ENCODE measurements at regions not wholly inside any gene's neighbourhood (a gene's known extent, or its start where the extent isn't known, plus 50 kb on each side); places are given as distances from the start of the nearest gene placed in this dataset.

DNA sequence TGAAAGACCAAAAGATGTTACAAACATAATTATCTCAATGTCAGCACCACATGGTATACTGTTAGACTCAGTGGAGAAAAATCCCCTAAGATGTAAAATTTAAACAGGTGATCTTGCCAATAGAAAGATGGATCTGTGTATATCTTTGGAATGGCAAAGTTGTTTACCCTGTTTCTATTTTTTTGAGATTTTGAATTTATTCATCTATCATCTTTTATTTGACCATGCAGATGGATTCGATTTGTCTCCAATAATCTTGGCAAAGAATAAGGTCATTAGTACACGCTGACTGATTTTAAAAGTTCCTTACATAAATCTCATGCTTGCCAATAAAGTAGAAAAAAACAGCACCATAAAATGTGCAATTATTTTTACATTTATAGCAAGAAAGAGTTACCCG is 459.3 kb downstream of the MBD2 start:
- DNase-seq, result no peak
- Histone ChIP-seq H3K4me3 (ENCODE audit: low read length) (no peak overlapping the region), H3K4me1 (ENCODE audit: low read length) (0 out of 2 replicates have a peak, but pooled peaks cover 2% of the 10 kb centered on the region), H2AFZ (ENCODE audit: low read length) (no peak overlapping the region), H3K4me2 (ENCODE audit: low read depth, low read length, poor library complexity, severe bottlenecking) (no peak overlapping the region), H3K9me3 (ENCODE audit: low read length) (no peaks in the 10 kb centered on the region), H3K27ac (ENCODE audit: low read length) (no peak overlapping the region), H3K36me3 (ENCODE audit: insufficient read depth, low read length) (no peaks in the 10 kb centered on the region), H4K20me1 (ENCODE audit: insufficient read depth, low read depth, low read length) (no peaks in the 10 kb centered on the region), H3K9ac (ENCODE audit: low read length) (no peak overlapping the region), H3K27me3 (ENCODE audit: low read length) (no peaks in the 10 kb centered on the region), H3K9me2 (replicated peaks; ENCODE audit: insufficient read depth, low read length) (no peaks in the 10 kb centered on the region; the same call in 1 of the 2 replicates), H3K79me2 (ENCODE audit: low read length) (no peaks in the 10 kb centered on the region)

DNA sequence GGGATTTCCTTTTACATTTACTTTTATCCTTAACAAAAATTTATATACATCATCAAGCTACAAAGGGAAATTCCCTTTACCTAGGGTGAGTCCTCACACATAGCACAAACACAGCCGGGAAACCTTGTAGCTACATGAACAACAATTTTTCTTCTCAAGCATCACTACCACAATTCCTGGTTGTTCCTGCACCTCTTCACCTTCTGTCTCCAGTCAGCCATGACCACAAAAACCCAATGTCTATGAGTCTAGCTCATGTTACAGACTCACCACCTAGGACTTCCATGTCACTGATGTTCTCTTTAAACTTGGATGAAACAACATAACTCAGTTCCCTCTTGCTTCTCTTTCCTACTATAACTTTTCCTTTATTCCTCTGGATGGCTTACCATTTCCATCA is 460.4 kb downstream of the MBD2 start:
- Histone ChIP-seq H4K20me1 (ENCODE audit: insufficient read depth, low read depth, low read length) (no peaks in the 10 kb centered on the region), H3K9me2 (replicated peaks; ENCODE audit: insufficient read depth, low read length) (no peaks in the 10 kb centered on the region; the same call in 1 of the 2 replicates), H3K4me1 (ENCODE audit: low read length) (0 out of 2 replicates have a peak, but pooled peaks cover 2% of the 10 kb centered on the region), H3K36me3 (ENCODE audit: insufficient read depth, low read length) (no peaks in the 10 kb centered on the region), H3K4me2 (ENCODE audit: low read depth, low read length, poor library complexity, severe bottlenecking) (no peak overlapping the region), H3K4me3 (ENCODE audit: low read length) (no peak overlapping the region), H3K79me2 (ENCODE audit: low read length) (no peaks in the 10 kb centered on the region), H3K9ac (ENCODE audit: low read length) (no peak overlapping the region), H3K27me3 (ENCODE audit: low read length) (no peaks in the 10 kb centered on the region), H3K27ac (ENCODE audit: low read length) (no peak overlapping the region), H3K9me3 (ENCODE audit: low read length) (no peaks in the 10 kb centered on the region), H2AFZ (ENCODE audit: low read length) (no peak overlapping the region)
- no peak for DNase-seq

DNA sequence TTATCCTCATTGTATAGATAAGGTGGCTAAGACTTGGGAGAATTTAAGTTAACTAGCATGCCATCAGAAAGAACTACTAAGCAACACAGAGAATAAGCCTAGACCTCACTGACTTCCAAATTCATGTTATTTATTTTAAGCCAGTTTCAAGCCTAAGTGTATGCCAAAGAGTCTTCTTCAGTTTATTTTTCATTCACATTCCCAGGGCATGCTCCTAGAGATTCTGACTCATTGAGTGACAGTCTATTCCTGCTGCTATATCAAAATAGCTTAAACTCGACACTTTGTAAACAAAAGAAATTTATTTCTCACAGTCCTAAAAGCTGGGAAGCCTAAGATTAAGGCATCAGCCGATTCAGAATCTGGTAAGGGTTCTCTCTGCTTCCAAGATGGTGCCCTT is 467.1 kb downstream of the MBD2 start:
- Histone ChIP-seq H3K36me3 (ENCODE audit: insufficient read depth, low read length) (no peaks in the 10 kb centered on the region), H3K9me2 (replicated peaks; ENCODE audit: insufficient read depth, low read length) (no peaks in the 10 kb centered on the region), H3K9ac (ENCODE audit: low read length) (no peak overlapping the region), H2AFZ (ENCODE audit: low read length) (no peak overlapping the region), H3K4me1 (ENCODE audit: low read length) (no peaks in the 10 kb centered on the region), H3K27ac (ENCODE audit: low read length) (no peak overlapping the region), H4K20me1 (ENCODE audit: insufficient read depth, low read depth, low read length) (no peaks in the 10 kb centered on the region), H3K9me3 (ENCODE audit: low read length) (no peaks in the 10 kb centered on the region), H3K4me3 (ENCODE audit: low read length) (no peak overlapping the region), H3K4me2 (ENCODE audit: low read depth, low read length, poor library complexity, severe bottlenecking) (no peak overlapping the region), H3K79me2 (ENCODE audit: low read length) (no peaks in the 10 kb centered on the region), H3K27me3 (ENCODE audit: low read length) (no peaks in the 10 kb centered on the region)
- DNase-seq, result no peak

DNA sequence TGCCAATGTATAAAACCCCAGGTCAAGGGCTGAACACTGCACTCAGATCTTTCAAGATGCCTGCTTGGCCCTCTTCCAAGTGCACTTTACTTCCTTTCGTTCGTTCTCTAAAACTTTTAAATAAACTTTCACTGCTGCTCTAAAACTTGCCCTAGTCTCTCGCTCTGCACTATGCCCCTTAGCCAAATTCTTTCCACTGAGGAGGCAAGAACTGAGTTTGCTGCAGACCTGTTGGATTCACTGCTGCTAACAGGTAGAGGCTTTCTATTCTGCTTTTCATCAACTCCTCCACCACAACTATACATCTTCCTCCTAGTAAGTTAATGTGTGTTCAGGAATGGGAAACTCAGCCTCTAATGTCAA is 467.9 kb downstream of the MBD2 start:
- Histone ChIP-seq H3K4me3 (ENCODE audit: low read length) (no peak overlapping the region), H3K9ac (ENCODE audit: low read length) (no peak overlapping the region), H3K9me2 (replicated peaks; ENCODE audit: insufficient read depth, low read length) (no peaks in the 10 kb centered on the region), H3K36me3 (ENCODE audit: insufficient read depth, low read length) (no peaks in the 10 kb centered on the region), H3K4me2 (ENCODE audit: low read depth, low read length, poor library complexity, severe bottlenecking) (no peak overlapping the region), H4K20me1 (ENCODE audit: insufficient read depth, low read depth, low read length) (no peaks in the 10 kb centered on the region), H3K27ac (ENCODE audit: low read length) (no peak overlapping the region), H3K79me2 (ENCODE audit: low read length) (no peaks in the 10 kb centered on the region), H3K27me3 (ENCODE audit: low read length) (no peaks in the 10 kb centered on the region), H3K4me1 (ENCODE audit: low read length) (no peaks in the 10 kb centered on the region), H3K9me3 (ENCODE audit: low read length) (no peaks in the 10 kb centered on the region), H2AFZ (ENCODE audit: low read length) (no peak overlapping the region)
- DNase-seq, result no peak

DNA sequence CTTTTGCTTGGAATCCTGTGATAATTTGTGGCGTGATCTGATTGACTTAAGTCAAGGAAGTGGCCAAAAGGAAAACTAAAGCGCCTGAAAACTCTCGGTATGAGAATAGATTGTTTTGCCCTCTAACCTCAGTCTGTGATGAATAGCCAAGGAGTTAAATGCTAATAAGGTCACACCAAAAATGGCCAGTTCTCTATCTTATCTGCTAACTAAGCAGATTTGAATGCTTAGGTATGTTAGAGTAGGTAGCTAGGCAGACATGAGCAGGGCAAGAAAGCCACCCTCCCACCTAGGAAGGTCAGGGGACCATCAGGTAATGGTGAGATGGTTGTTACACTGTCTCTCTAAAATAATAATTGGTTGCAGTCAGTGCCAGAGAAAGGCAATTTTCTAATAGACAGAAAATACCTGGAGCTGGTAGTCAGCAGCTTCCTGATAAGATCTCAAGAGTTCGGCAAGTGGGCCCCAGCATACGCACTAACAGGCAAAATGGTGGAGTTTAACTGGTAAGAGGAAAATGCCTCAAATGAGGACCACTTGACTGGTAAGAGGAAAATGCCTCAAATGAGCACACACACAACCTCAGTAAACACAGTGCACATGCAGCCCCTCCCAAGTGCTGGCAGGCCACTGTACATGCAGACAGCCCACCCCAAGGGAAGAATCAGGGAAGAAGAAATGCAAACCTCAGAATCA is 468.4 kb downstream of the MBD2 start:
- Histone ChIP-seq H3K4me2 (ENCODE audit: low read depth, low read length, poor library complexity, severe bottlenecking) (no peak overlapping the region), H2AFZ (ENCODE audit: low read length) (no peak overlapping the region), H3K27ac (ENCODE audit: low read length) (no peak overlapping the region), H4K20me1 (ENCODE audit: insufficient read depth, low read depth, low read length) (no peaks in the 10 kb centered on the region), H3K36me3 (ENCODE audit: insufficient read depth, low read length) (no peaks in the 10 kb centered on the region), H3K27me3 (ENCODE audit: low read length) (no peaks in the 10 kb centered on the region), H3K79me2 (ENCODE audit: low read length) (no peaks in the 10 kb centered on the region), H3K9me2 (replicated peaks; ENCODE audit: insufficient read depth, low read length) (no peaks in the 10 kb centered on the region), H3K9ac (ENCODE audit: low read length) (no peak overlapping the region), H3K9me3 (ENCODE audit: low read length) (no peaks in the 10 kb centered on the region), H3K4me1 (ENCODE audit: low read length) (no peaks in the 10 kb centered on the region), H3K4me3 (ENCODE audit: low read length) (no peak overlapping the region)
- no peak for DNase-seq

DNA sequence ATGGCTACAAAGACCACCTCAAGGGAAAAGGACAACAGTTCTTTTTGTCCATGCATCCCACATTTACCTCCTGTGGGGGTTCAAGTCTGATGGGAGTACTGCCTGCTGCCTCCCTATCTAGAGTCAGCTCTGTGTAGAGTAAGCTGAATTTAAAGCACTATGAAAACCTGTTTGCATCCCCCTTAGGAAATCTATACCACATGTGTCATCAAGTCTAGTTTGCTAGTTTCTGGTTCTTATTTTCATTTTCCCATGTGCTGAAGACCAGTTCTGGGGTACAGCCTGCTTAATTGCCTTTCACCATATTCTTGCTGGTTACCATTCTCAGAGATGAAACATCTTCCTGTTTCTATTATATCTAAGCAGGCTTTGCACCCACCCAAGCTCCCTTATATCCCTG is 470.3 kb downstream of the MBD2 start:
- Histone ChIP-seq H2AFZ (ENCODE audit: low read length) (no peak overlapping the region), H3K4me3 (ENCODE audit: low read length) (no peak overlapping the region), H3K9me2 (replicated peaks; ENCODE audit: insufficient read depth, low read length) (no peaks in the 10 kb centered on the region), H3K4me1 (ENCODE audit: low read length) (no peaks in the 10 kb centered on the region), H3K27ac (ENCODE audit: low read length) (no peak overlapping the region), H3K27me3 (ENCODE audit: low read length) (no peaks in the 10 kb centered on the region), H3K4me2 (ENCODE audit: low read depth, low read length, poor library complexity, severe bottlenecking) (no peak overlapping the region), H3K79me2 (ENCODE audit: low read length) (no peaks in the 10 kb centered on the region), H3K9me3 (ENCODE audit: low read length) (no peaks in the 10 kb centered on the region), H3K36me3 (ENCODE audit: insufficient read depth, low read length) (no peaks in the 10 kb centered on the region), H3K9ac (ENCODE audit: low read length) (no peak overlapping the region), H4K20me1 (ENCODE audit: insufficient read depth, low read depth, low read length) (no peaks in the 10 kb centered on the region)
- no peak for DNase-seq

DNA sequence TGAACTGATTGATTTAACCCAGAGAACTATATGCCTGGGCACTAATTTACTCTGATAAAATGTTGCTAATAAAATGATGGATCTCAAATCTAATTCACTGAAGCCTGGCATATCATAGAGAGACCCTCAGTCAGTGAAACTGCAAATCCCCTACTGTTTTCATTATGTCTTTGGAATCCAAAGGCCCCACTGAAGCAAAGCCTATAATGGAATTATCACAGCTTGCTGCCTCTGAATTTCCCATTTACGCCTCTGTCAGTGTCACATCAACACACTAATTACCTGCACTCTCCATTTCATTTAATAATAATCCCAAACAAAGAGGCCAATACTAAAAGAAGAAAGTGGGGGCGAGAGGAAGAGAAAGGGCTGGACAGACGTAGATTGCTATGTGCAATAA is 470.9 kb downstream of the MBD2 start:
- H3K4me1 ChIP-seq (ENCODE audit: low read length), result no peaks in the 10 kb centered on the region
- H2AFZ ChIP-seq (ENCODE audit: low read length), result no peak overlapping the region
- no peaks in the 10 kb centered on the region for H3K27me3 ChIP-seq (ENCODE audit: low read length)
- H4K20me1 ChIP-seq (ENCODE audit: insufficient read depth, low read depth, low read length), result no peaks in the 10 kb centered on the region
- no peak overlapping the region for H3K27ac ChIP-seq (ENCODE audit: low read length)
- no peaks in the 10 kb centered on the region for H3K9me2 ChIP-seq (replicated peaks; ENCODE audit: insufficient read depth, low read length)
- no peak overlapping the region for H3K9ac ChIP-seq (ENCODE audit: low read length)
- no peaks in the 10 kb centered on the region for H3K9me3 ChIP-seq (ENCODE audit: low read length)
- no peaks in the 10 kb centered on the region for H3K79me2 ChIP-seq (ENCODE audit: low read length)
- no peak overlapping the region for H3K4me2 ChIP-seq (ENCODE audit: low read depth, low read length, poor library complexity, severe bottlenecking)
- no peak for DNase-seq
- no peaks in the 10 kb centered on the region for H3K36me3 ChIP-seq (ENCODE audit: insufficient read depth, low read length)
- no peak overlapping the region for H3K4me3 ChIP-seq (ENCODE audit: low read length)

DNA sequence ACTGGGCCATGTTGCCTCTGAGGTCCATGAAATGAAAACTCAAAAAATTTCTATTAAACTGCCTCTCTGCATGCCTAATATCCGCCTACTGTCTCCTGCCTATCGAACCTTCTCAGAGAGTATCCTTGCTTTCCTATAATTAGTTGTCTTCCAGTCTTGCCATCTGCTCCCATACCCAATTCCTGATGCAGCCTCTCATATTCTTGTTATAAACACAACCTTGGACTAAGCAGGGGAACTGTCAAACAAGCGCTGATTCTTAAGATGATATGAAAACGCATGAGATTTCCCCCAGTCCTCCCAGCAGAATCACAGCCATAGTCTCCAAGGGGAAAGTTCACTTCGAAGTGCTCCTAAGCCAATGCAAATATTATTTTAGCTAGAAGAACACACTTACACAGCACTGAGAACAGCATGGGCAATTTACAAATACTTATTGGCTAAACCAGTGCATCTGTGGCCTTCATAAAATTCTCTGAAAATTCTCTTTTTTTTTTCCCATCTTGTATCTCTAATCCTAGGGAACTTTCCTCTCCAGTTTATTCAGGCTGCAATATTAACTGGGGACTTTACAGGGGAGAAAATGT is 471.6 kb downstream of the MBD2 start:
- Histone ChIP-seq H3K27me3 (ENCODE audit: low read length) (no peaks in the 10 kb centered on the region), H4K20me1 (ENCODE audit: insufficient read depth, low read depth, low read length) (no peaks in the 10 kb centered on the region), H3K4me2 (ENCODE audit: low read depth, low read length, poor library complexity, severe bottlenecking) (no peak overlapping the region), H3K27ac (ENCODE audit: low read length) (no peak overlapping the region), H3K9ac (ENCODE audit: low read length) (no peak overlapping the region), H3K4me1 (ENCODE audit: low read length) (no peaks in the 10 kb centered on the region), H3K36me3 (ENCODE audit: insufficient read depth, low read length) (no peaks in the 10 kb centered on the region), H2AFZ (ENCODE audit: low read length) (no peak overlapping the region), H3K9me3 (ENCODE audit: low read length) (no peaks in the 10 kb centered on the region), H3K4me3 (ENCODE audit: low read length) (no peak overlapping the region), H3K9me2 (replicated peaks; ENCODE audit: insufficient read depth, low read length) (no peaks in the 10 kb centered on the region), H3K79me2 (ENCODE audit: low read length) (no peaks in the 10 kb centered on the region)
- DNase-seq, result no peak

Data from Karpas-422 (cell line).